Brain pericyte (primary cell): ENCODE measurements at regions not wholly inside any gene's neighbourhood (a gene's known extent, or its start where the extent isn't known, plus 50 kb on each side); places are given as distances from the start of the nearest gene placed in this dataset.

Experiments used
- DNase-seq: peaks from one replicate; pipeline ENCODE4 v3.0.0-alpha.2; 2012; ENCODE audit warnings: low read depth, low spot score

GRCh38 chr5:152864447-152864846 is 459.4 kb upstream of the NMUR2 start:
- DNase-seq, result no peak

GRCh38 chr5:152864991-152865390 is 459.9 kb upstream of the NMUR2 start:
- no peak for DNase-seq

GRCh38 chr5:152869971-152870370 is 464.9 kb upstream of the NMUR2 start:
- DNase-seq, result no peak

- DNase-seq, result no peak
These were observed 477.5 kb upstream of the NMUR2 start for GRCh38 chr5:152882621-152883020.

- no peak for DNase-seq
These were observed 478.1 kb upstream of the NMUR2 start for GRCh38 chr5:152883066-152883775.

- DNase-seq, result no peak
These were observed 478.9 kb upstream of the NMUR2 start for GRCh38 chr5:152884006-152884405.

- DNase-seq, result no peak
These were observed 495.3 kb upstream of the NMUR2 start for GRCh38 chr5:152900332-152900731.

- no peak for DNase-seq
These were observed 496.7 kb upstream of the NMUR2 start for GRCh38 chr5:152901754-152902153.

GRCh38 chr5:152905286-152905685 is 500.2 kb upstream of the NMUR2 start:
- DNase-seq, result no peak

- DNase-seq, result no peak
These were observed 502.6 kb upstream of the NMUR2 start for GRCh38 chr5:152907488-152908245.

- DNase-seq, result no peak
These were observed 507.8 kb upstream of the NMUR2 start for GRCh38 chr5:152912924-152913323.

GRCh38 chr5:152932621-152933020 is 527.5 kb upstream of the NMUR2 start:
- no peak for DNase-seq

- no peak for DNase-seq
These were observed 528.0 kb upstream of the NMUR2 start for GRCh38 chr5:152933056-152933455.

- no peak for DNase-seq
These were observed 533.6 kb upstream of the NMUR2 start for GRCh38 chr5:152938630-152939029.

GRCh38 chr5:152942633-152943336 is 537.7 kb upstream of the NMUR2 start:
- DNase-seq, result no peak

GRCh38 chr5:152953788-152954483 is 536.5 kb upstream of the GRIA1 start:
- DNase-seq, result no peak

- no peak for DNase-seq
These were observed 533.4 kb upstream of the GRIA1 start for GRCh38 chr5:152956943-152957613.

- no peak for DNase-seq
These were observed 512.2 kb upstream of the GRIA1 start for GRCh38 chr5:152978141-152978835.

- DNase-seq, result no peak
These were observed 503.3 kb upstream of the GRIA1 start for GRCh38 chr5:152987131-152987530.

- no peak for DNase-seq
These were observed 500.3 kb upstream of the GRIA1 start for GRCh38 chr5:152990217-152990616.

- no peak for DNase-seq
These were observed 499.8 kb upstream of the GRIA1 start for GRCh38 chr5:152990649-152991048.
